ENCODE measurements at regions not wholly inside any gene's neighbourhood (a gene's known extent, or its start where the extent isn't known, plus 50 kb on each side); places are given as distances from the start of the nearest gene placed in this dataset.

- TF ChIP-seq, protein P1, sequence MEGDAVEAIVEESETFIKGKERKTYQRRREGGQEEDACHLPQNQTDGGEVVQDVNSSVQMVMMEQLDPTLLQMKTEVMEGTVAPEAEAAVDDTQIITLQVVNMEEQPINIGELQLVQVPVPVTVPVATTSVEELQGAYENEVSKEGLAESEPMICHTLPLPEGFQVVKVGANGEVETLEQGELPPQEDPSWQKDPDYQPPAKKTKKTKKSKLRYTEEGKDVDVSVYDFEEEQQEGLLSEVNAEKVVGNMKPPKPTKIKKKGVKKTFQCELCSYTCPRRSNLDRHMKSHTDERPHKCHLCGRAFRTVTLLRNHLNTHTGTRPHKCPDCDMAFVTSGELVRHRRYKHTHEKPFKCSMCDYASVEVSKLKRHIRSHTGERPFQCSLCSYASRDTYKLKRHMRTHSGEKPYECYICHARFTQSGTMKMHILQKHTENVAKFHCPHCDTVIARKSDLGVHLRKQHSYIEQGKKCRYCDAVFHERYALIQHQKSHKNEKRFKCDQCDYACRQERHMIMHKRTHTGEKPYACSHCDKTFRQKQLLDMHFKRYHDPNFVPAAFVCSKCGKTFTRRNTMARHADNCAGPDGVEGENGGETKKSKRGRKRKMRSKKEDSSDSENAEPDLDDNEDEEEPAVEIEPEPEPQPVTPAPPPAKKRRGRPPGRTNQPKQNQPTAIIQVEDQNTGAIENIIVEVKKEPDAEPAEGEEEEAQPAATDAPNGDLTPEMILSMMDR (IDR thresholded peaks at IDR 0.05; ENCODE audit: insufficient read depth, low read length, poor library complexity, severe bottlenecking) = no peak
- TF ChIP-seq EZH2phosphoT487 (conservative IDR thresholded peaks at IDR 0.05; ENCODE audit: low read length) = no peak
Measured at GRCh38 chr13:62388515-62388914, 972.9 kb upstream of the PCDH20 start.

All from SU-DHL-6 (cell line).